ENCODE measurements at regions not wholly inside any gene's neighbourhood (a gene's known extent, or its start where the extent isn't known, plus 50 kb on each side); places are given as distances from the start of the nearest gene placed in this dataset.

DNA sequence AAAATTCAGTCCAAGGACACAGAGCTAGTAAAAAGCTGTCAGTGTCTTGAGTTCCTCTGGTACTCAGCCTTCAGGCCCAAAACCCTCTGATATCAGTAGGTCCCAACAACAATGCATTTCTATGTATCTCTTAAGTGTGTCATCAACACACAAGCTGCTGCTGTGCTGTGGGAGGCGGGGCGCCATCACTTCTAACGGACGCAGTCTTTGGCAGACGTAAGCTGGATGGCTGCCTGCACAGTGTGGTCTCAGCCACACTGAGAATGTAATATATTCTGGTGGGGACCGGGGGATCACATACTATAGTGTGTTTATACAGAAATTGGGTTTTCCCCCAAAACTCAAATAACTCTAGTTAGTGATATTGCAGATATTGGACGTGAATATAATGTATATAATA lies 123.9 kb downstream of the SUDS3 start:
- TF ChIP-seq MYC (CRISPR knock-in tag; IDR thresholded peaks at IDR 0.05; ENCODE audit: borderline replicate concordance) (no peak), KDM1A (CRISPR knock-in tag; IDR thresholded peaks at IDR 0.05) (no peak)
- TF ChIP-seq, protein P1, sequence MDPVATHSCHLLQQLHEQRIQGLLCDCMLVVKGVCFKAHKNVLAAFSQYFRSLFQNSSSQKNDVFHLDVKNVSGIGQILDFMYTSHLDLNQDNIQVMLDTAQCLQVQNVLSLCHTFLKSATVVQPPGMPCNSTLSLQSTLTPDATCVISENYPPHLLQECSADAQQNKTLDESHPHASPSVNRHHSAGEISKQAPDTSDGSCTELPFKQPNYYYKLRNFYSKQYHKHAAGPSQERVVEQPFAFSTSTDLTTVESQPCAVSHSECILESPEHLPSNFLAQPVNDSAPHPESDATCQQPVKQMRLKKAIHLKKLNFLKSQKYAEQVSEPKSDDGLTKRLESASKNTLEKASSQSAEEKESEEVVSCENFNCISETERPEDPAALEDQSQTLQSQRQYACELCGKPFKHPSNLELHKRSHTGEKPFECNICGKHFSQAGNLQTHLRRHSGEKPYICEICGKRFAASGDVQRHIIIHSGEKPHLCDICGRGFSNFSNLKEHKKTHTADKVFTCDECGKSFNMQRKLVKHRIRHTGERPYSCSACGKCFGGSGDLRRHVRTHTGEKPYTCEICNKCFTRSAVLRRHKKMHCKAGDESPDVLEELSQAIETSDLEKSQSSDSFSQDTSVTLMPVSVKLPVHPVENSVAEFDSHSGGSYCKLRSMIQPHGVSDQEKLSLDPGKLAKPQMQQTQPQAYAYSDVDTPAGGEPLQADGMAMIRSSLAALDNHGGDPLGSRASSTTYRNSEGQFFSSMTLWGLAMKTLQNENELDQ (CRISPR knock-in tag; IDR thresholded peaks at IDR 0.05; ENCODE audit: borderline replicate concordance), result no peak
